A673 (cell line): ENCODE measurements at regions not wholly inside any gene's neighbourhood (a gene's known extent, or its start where the extent isn't known, plus 50 kb on each side); places are given as distances from the start of the nearest gene placed in this dataset.
A peak's percentile ranks its signal among the peaks of the same experiment; 100 is the strongest.

Source experiments
- BruUV-seq: library from RNA; stranded (reverse); fragments of 400-500 nt; replicated peaks from 2 replicates; lab custom pipeline; 2021; lab: Mats Ljungman, UMichigan
- CTCF ChIA-PET: fragments of 300-600 bp; sonication (Branson Sonifier 250); formaldehyde crosslinking; loops from one replicate; lab custom pipeline; 2022; ENCODE audit warnings: antibody characterized with exemption; lab: Charles Lee
- POLR2A ChIA-PET: fragments of 300-600 bp; sonication (Branson Sonifier 250); formaldehyde crosslinking; loops from one replicate; lab custom pipeline; 2022; ENCODE audit warnings: antibody characterized with exemption; ENCODE audit not compliant: low non-redundant PET; lab: Charles Lee
- DNase-seq: peaks from one replicate; pipeline ENCODE4 v3.0.0-alpha.2; 2015; ENCODE audit warnings: low spot score
- H3K27ac ChIP-seq: fragments of 200-600 bp; sonication (generic); 2 replicates; pipeline ENCODE4 v1.5.1; 2016; ENCODE audit warnings: mixed run types, low read depth, mild to moderate bottlenecking, mixed read lengths, antibody characterized with exemption, low read length; ENCODE audit not compliant: poor library complexity, severe bottlenecking
- H3K27me3 ChIP-seq: fragments of 200-600 bp; sonication (generic); replicated peaks from 2 replicates; pipeline ENCODE4 v1.6.1; 2017; ENCODE audit warnings: mixed run types, low read depth, mild to moderate bottlenecking, mixed read lengths, antibody characterized with exemption, low read length; ENCODE audit not compliant: insufficient read depth, poor library complexity
- H3K36me3 ChIP-seq: fragments of 200-600 bp; sonication (generic); 2 replicates; pipeline ENCODE4 v1.6.1; 2016; ENCODE audit warnings: mixed run types, mild to moderate bottlenecking, mixed read lengths, antibody characterized with exemption, low read length; ENCODE audit not compliant: insufficient read depth, poor library complexity, severe bottlenecking
- H3K4me1 ChIP-seq: fragments of 200-600 bp; sonication (generic); 2 replicates; pipeline ENCODE4 v1.6.1; 2017; ENCODE audit warnings: mixed run types, mild to moderate bottlenecking, mixed read lengths, antibody characterized with exemption, low read length; ENCODE audit not compliant: insufficient read depth, poor library complexity, severe bottlenecking
- H3K4me3 ChIP-seq: fragments of 200-600 bp; sonication (generic); 2 replicates; pipeline ENCODE4 v1.5.1; 2016; ENCODE audit warnings: low read depth, mixed run types, mild to moderate bottlenecking, mixed read lengths, low read length; ENCODE audit not compliant: poor library complexity, severe bottlenecking
- H3K9me3 ChIP-seq: fragments of 200-600 bp; sonication (generic); 2 replicates; pipeline ENCODE4 v1.6.1; 2016; ENCODE audit warnings: mixed run types, low read depth, mild to moderate bottlenecking, mixed read lengths, antibody characterized with exemption, low read length; ENCODE audit not compliant: poor library complexity, severe bottlenecking
- EZH2 ChIP-seq: fragments of 200-600 bp; sonication (generic); IDR thresholded peaks from 2 replicates; pipeline ENCODE4 v1.6.1; 2017; ENCODE audit warnings: borderline replicate concordance, low read depth, mild to moderate bottlenecking, mixed read lengths, antibody characterized with exemption, low read length; ENCODE audit not compliant: poor library complexity, severe bottlenecking
- intact Hi-C: fragments of 100-400 bp; cut with micrococcal nuclease; formaldehyde crosslinking; loops from one replicate; pipeline ENCODE4 v1.10.0; 2022; ENCODE audit not compliant: unreplicated experiment
- TF ChIP-seq, protein P1 (sequence below): fragments of 300-800, 200-600 bp; sonication (generic); conservative IDR thresholded peaks from 2 replicates; pipeline ENCODE4 v1.5.1; 2017; ENCODE audit warnings: low read depth, mild to moderate bottlenecking, antibody characterized with exemption, low read length, moderate library complexity, mixed read lengths

DNA sequence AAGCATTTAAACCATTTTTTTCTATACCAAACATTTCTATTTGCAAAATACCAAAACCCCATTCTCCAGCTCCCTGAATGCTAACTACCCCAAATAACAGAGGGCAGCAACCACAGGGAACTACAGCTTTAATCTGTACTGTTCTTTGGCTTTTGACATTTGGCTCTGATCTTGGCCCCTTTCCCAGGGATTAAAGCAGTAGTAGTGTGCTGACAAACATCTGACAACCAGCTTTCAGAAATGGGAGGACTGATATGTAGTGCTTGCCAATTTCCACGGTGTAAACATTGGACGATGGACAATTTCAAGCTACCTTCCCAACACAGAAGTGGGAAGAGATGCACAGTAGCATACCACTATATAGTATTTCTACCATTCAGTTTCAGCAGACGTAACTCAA is 88.4 kb upstream of the TEAD1 start:
- intact Hi-C loops = no loop called here
- CTCF ChIA-PET = no interaction called here
- TF ChIP-seq, protein P1, sequence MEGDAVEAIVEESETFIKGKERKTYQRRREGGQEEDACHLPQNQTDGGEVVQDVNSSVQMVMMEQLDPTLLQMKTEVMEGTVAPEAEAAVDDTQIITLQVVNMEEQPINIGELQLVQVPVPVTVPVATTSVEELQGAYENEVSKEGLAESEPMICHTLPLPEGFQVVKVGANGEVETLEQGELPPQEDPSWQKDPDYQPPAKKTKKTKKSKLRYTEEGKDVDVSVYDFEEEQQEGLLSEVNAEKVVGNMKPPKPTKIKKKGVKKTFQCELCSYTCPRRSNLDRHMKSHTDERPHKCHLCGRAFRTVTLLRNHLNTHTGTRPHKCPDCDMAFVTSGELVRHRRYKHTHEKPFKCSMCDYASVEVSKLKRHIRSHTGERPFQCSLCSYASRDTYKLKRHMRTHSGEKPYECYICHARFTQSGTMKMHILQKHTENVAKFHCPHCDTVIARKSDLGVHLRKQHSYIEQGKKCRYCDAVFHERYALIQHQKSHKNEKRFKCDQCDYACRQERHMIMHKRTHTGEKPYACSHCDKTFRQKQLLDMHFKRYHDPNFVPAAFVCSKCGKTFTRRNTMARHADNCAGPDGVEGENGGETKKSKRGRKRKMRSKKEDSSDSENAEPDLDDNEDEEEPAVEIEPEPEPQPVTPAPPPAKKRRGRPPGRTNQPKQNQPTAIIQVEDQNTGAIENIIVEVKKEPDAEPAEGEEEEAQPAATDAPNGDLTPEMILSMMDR = no peak
- no peak for TF ChIP-seq EZH2

DNA sequence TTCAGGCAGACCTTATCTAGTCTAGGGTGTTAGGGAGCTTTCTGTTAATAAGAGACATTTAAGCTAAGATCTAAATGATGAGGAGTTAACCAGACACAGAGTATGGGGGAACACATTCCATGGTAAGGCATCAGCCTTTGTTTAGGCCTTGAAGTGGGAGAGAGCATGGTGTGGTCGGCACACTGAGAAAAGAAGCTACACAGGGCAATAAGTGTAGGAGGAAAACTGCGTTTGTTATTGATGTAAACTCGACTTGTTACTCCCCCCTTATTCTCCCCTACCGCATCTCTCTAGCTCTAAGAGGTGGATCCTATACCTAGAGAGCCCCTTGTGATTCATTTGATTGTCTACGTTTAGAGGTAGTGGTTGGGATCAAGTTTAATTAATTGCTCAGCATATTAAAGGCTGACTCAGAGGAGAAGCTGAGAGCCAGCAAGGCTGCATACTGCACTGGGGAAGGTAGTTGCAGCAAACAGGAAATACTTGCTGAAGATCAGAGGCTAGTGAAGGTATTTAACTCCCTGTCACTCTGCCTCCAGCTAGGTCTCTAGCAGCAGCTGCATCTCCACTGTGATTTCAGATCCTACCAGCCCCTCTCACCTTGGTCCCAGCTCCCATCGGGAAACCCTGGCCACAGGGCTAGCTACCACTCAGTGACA is 86.8 kb upstream of the TEAD1 start:
- POLR2A ChIA-PET = no interaction called here
- H3K36me3 ChIP-seq = no peaks in the 10 kb centered on the region
- intact Hi-C loops = no loop called here
- no peak overlapping the region for H3K27ac ChIP-seq
- DNase-seq = peak; percentile 35
- TF ChIP-seq, protein P1 = no peak
- no peak for TF ChIP-seq EZH2
- CTCF ChIA-PET = no interaction called here
- no peak overlapping the region for H3K4me3 ChIP-seq
- no TSS peak for BruUV-seq
- no peaks in the 10 kb centered on the region for H3K27me3 ChIP-seq
- H3K4me1 ChIP-seq = no peaks in the 10 kb centered on the region
- no peaks in the 10 kb centered on the region for H3K9me3 ChIP-seq

More for the DNA sequence above, 88.4 kb upstream of the TEAD1 start:
- Histone ChIP-seq H3K27me3 (no peaks in the 10 kb centered on the region), H3K27ac (no peak overlapping the region), H3K9me3 (no peaks in the 10 kb centered on the region), H3K36me3 (no peaks in the 10 kb centered on the region), H3K4me1 (no peaks in the 10 kb centered on the region), H3K4me3 (no peak overlapping the region)
- no peak for DNase-seq
- POLR2A ChIA-PET = no interaction called here
- no TSS peak for BruUV-seq

DNA sequence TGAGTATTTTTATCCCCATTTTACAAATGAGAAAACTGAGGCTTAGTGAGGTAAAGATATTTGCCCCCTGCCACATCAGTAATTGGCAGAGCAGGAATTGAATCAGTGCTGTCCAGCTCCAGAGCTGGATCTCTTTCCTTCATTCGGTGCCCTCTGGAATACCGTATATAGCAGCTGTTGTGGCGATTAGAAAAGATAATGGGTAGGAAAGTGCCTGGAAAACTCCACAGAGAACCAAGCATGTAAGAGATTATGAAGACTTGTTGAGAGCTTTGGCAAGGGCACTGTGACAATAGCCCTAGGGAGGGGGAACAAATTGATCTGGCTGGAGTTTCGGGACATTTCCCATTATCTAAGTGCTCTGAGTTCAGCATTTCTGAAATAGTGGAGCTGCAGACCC is 82.5 kb upstream of the TEAD1 start:
- Histone ChIP-seq H3K9me3 (no peaks in the 10 kb centered on the region), H3K36me3 (no peaks in the 10 kb centered on the region), H3K27me3 (no peaks in the 10 kb centered on the region), H3K4me1 (no peaks in the 10 kb centered on the region), H3K4me3 (no peak overlapping the region), H3K27ac (no peak overlapping the region)
- DNase-seq = no peak
- no peak for TF ChIP-seq EZH2
- TF ChIP-seq, protein P1 = no peak
- no TSS peak for BruUV-seq
- intact Hi-C loops = loop anchor here (10.0 kb wide), 1 partner anchor 177 kb away; no protein-coding TSS in a partner anchor
- ChIA-PET CTCF (no interaction called here), POLR2A (no interaction called here)
